Spleen (tissue), 7 donors: ENCODE measurements at regions not wholly inside any gene's neighbourhood (a gene's known extent, or its start where the extent isn't known, plus 50 kb on each side); places are given as distances from the start of the nearest gene placed in this dataset.

Source experiments
- POLR2AphosphoS5 ChIP-seq, 3 donors: sonication (generic); formaldehyde crosslinking; IDR thresholded peaks; one replicate each; pipeline ENCODE4 v1.5.1; 2017; ENCODE audit warnings: antibody characterized with exemption in 3 of 3
- TF ChIP-seq, protein P1 (sequence below), 11 experiments: fragments of 200-600 bp in 7 of 11; fragments of 450-650 bp in 4 of 11; sonication (generic) in 4 of 11; IDR thresholded peaks in 8 of 11; conservative IDR thresholded peaks in 3 of 11; 1 replicate in 7 of 11; 2 replicates in 4 of 11; pipeline versions ENCODE4 v1.4.0 to v1.8.0; 2016 to 2021; ENCODE audit warnings: antibody characterized with exemption in 11 of 11, inconsistent platforms in 4 of 11, mild to moderate bottlenecking in 1 of 11
- donor health status: DM: no; HTN: no; CAD: no; lungs with moderate emphysema.
- donor health status: DM: no; HTN: no; CAD: no.
- donor health status: DM: no; HTN: no; CAD: no.

DNA sequence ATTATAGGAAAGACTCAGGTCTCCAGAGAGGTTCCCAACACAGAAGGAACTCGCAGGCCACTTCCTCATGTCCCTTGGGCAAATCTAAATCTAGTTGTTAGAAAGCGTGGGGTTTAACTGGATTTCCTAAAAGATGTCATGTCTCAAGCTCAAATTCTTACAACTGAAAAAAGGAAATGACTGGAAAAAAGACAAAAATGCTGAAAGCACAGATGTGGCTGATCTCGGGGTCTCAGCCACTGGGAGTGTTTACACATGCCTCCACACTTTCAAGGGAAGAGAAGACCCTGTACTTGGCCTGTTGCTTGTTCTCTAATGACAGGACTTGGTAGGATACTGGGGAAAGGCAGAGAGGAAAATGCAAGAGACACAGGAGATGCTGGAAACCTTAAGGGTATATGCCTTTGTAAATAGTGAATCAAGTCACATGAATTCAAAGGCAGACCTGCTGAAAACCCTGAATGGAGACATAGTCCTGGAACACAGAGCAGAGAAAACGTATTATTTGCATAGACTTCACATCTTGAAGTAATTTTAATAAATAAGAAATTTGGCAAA lies 160.9 kb upstream of the MEIS1 start:
- TF ChIP-seq POLR2AphosphoS5 (IDR thresholded peaks at IDR 0.05), result no peak
- TF ChIP-seq, protein P1, sequence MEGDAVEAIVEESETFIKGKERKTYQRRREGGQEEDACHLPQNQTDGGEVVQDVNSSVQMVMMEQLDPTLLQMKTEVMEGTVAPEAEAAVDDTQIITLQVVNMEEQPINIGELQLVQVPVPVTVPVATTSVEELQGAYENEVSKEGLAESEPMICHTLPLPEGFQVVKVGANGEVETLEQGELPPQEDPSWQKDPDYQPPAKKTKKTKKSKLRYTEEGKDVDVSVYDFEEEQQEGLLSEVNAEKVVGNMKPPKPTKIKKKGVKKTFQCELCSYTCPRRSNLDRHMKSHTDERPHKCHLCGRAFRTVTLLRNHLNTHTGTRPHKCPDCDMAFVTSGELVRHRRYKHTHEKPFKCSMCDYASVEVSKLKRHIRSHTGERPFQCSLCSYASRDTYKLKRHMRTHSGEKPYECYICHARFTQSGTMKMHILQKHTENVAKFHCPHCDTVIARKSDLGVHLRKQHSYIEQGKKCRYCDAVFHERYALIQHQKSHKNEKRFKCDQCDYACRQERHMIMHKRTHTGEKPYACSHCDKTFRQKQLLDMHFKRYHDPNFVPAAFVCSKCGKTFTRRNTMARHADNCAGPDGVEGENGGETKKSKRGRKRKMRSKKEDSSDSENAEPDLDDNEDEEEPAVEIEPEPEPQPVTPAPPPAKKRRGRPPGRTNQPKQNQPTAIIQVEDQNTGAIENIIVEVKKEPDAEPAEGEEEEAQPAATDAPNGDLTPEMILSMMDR (IDR thresholded peaks at IDR 0.05 in 8 of 11, conservative IDR thresholded peaks at IDR 0.05 in 3 of 11), result no peak
